Ramos (cell line): ENCODE measurements at regions not wholly inside any gene's neighbourhood (a gene's known extent, or its start where the extent isn't known, plus 50 kb on each side); places are given as distances from the start of the nearest gene placed in this dataset.

Experiments
- in situ Hi-C: fragments of 300-500 bp; cut with MboI; formaldehyde crosslinking; loops from one replicate; pipeline ENCODE4 v1.14.3; 2022; ENCODE audit warnings: low sequenced_read_pairs; ENCODE audit not compliant: unreplicated experiment

- in situ Hi-C loops: no loop called here
Observed at GRCh38 chr2:134173338-134174016, 80.4 kb upstream of the MGAT5 start.

DNA sequence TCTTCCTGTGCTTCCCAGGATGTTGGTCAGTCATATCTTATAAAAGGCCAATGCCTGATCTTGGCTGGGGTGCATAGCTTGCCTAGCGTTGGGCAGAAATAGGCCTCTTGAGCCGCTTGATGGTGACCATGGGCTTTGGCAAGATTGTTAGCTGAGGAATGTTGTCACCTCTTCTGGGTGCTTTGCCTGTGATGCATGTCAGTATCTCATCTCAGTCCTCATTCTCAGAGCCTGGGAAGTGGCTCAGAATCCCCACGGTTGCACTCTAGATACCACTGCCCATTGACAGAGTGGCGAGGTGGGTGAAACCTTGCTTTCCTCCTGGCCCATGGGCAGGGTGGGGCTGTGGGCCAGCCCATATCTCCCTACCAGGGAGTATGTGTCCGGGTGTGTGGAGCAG lies 79.2 kb upstream of the MGAT5 start:
- in situ Hi-C loops: no loop called here

GRCh38 chr2:134175834-134176233 lies 78.0 kb upstream of the MGAT5 start:
- in situ Hi-C loops: no loop called here

GRCh38 chr2:134177351-134177931 lies 76.4 kb upstream of the MGAT5 start:
- in situ Hi-C loops: no loop called here

- in situ Hi-C loops: no loop called here
Observed at GRCh38 chr2:134178138-134178877, 75.6 kb upstream of the MGAT5 start.

GRCh38 chr2:134181219-134181618 lies 72.7 kb upstream of the MGAT5 start:
- in situ Hi-C loops: no loop called here

- in situ Hi-C loops: no loop called here
Observed at GRCh38 chr2:134183679-134184078, 70.2 kb upstream of the MGAT5 start.

DNA sequence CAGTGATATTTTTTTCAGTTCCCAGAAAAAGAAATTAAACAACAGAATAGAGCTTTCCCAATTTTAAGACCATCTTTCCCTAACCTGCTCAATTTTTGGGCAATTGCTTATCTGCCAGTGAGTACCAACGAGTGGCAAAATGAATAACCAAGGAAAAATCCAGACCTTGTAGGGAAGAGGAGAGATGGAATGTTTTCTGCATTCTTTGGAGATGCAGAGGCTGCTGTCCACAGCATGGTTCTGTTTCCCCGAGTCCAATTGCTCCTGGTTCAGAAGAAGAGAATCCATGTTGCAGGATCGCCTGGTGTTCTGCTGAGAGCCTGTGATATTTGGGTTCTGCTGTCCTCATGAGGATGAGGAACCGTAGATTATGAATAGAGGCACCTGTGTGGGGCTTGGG lies 68.2 kb upstream of the MGAT5 start:
- in situ Hi-C loops: no loop called here

GRCh38 chr2:134189009-134189720 lies 64.7 kb upstream of the MGAT5 start:
- in situ Hi-C loops: no loop called here

DNA sequence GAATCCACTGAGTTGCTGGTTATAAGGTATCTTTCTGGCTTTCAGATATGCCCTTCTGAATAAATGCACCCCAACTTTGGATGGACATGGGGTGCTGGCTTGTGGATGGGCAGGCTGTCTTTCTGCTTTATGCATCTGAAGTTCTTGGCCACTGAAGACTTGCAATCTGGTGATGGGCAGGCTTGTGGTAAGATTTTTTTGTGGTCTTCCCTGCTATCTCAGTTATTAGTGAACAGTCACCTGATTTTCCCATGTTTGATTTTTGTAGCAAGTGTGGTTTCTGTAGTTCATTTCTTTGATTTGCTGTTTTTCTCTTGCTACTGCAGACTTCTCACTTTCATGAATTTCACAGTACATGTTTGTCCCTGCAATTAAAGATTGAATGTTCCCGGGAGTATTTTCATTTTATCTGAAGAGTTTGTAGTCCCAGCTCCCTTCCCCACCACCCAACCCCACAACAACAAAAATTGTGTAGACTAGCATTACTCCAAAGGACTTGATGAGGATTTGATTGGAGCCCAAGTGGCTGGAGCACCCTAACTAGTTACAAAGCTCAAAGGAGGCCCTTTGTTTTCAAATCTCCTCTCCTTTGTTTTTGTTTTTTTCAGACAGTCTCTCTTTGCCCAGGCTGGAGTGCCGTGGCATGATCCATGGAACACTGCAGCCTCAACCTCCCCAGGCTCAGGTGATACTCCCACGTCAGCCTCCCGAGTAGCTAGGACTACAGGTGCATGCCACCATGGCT lies 63.6 kb upstream of the MGAT5 start:
- in situ Hi-C loops: no loop called here

- in situ Hi-C loops: no loop called here
Observed at GRCh38 chr2:134190807-134191203, 63.1 kb upstream of the MGAT5 start.

DNA sequence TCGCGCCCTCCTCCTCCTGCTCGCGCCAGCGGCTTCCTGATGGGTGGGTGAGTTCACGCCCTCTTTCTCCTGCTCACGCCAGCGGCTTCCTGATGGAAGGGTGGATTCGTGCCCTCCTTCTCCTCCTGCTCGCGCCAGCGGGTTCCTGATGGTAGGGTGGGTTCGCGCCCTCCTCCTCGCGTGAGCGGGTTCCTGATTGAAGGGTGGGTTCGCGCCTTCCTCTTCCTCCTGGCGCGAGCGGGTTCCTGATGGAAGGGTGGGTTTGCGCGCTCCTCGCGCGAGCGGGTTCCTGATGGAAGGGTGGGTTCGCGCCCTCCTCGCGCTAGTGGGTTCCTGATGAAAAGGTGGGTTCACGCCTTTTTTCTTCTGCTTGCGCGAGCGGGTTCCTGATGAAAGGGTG lies 62.0 kb upstream of the MGAT5 start:
- in situ Hi-C loops: no loop called here

GRCh38 chr2:134193006-134193405 lies 60.9 kb upstream of the MGAT5 start:
- in situ Hi-C loops: no loop called here

- in situ Hi-C loops: no loop called here
Observed at GRCh38 chr2:134194519-134194918, 59.4 kb upstream of the MGAT5 start.

GRCh38 chr2:134195341-134195740 lies 58.5 kb upstream of the MGAT5 start:
- in situ Hi-C loops: no loop called here

DNA sequence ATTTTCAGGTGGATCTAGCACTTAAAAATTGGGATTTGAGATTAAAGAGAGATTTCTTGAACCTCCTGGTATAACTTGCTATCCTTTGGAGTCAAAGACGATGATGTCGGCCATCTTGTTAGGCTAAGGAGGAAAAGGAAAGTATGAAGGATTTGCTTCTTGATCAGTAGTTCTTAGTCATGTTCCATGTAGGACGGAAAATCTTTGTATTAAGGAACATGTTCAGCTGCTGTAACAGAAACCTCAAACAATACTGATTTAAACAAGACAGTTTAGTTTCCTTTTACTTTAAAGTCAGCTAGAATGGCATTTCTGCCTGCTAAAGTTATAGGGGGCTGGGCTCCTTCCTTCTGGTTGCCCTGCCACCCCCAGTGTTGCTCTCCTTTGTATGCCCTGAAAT lies 56.4 kb upstream of the MGAT5 start:
- in situ Hi-C loops: no loop called here

DNA sequence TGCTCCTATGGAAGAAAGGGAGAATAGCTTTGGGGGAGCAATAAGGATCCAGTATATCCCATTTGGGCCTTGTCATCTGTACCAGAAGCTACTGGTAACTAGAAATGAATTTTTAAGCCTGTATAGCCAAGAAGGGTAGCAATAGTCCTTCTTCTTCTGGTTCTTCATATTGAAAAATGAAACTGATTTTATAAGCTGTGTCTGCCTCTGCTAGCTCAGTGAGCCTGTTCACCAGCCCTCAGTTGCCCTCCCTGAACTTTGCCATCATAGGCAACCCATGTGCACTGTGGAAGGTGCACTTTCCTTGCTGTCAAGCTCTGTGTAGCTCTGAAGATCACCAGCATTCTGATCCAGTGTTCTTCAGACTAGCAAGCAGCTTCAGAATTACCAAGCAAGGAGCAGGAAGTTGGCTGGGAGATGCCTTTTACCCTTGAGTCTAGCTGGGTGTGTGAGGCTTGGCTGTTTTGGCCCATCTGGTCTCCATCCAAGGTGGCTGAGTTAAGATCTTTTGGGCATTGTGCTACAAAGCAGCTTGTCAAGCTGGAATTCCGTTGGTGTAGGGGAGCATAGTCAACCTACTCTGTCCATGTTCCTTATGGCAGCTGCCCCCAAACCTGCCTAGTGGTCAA lies 55.8 kb upstream of the MGAT5 start:
- in situ Hi-C loops: no loop called here

- in situ Hi-C loops: no loop called here
Observed at GRCh38 chr2:134199123-134199522, 54.7 kb upstream of the MGAT5 start.

DNA sequence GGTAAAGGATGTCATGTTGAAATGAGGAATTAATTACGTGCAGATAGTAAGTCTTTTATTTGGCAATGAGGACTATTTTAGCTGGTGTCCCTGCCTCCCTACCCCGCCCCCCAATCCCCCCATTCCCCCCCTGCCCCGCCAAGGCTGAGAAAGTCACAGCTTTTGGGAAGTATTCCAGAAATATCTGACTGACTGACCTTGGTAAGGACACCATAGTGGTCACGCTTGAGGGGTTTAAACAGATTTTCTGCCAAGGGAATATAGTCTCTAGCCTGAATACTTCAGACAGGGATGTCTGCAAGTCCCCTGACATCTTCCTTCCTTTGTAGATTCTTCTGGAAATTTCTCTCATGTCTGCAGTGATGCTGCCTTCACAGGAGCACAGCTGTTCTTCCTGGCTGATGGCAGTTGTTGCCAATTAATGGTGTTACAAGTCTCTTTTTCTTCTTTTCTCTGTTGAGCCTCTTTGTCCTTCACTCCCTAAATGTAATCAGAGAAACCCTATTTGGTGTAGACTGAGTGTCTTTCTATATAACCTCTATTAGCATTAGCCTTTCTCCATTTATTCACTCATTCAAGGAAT lies 53.7 kb upstream of the MGAT5 start:
- in situ Hi-C loops: no loop called here

- in situ Hi-C loops: no loop called here
Observed at GRCh38 chr2:134201533-134201932, 52.3 kb upstream of the MGAT5 start.
